Stomach (tissue), 4 donors: ENCODE measurements at regions not wholly inside any gene's neighbourhood (a gene's known extent, or its start where the extent isn't known, plus 50 kb on each side); places are given as distances from the start of the nearest gene placed in this dataset.

ENCODE experiments used
- CTCF ChIP-seq, 7 experiments: fragments of 450-650 bp in 4 of 7; fragments of 200-600 bp in 3 of 7; sonication (generic) in 3 of 7; IDR thresholded peaks; one replicate each; pipeline ENCODE4 v1.5.1; 2016 to 2019; ENCODE audit warnings: antibody characterized with exemption in 7 of 7, control low read depth in 2 of 7, mild to moderate bottlenecking in 1 of 7
- POLR2AphosphoS5 ChIP-seq, 3 donors: sonication (generic); formaldehyde crosslinking; IDR thresholded peaks; one replicate each; pipeline ENCODE4 v1.6.1; 2016; ENCODE audit warnings: antibody characterized with exemption in 3 of 3

DNA sequence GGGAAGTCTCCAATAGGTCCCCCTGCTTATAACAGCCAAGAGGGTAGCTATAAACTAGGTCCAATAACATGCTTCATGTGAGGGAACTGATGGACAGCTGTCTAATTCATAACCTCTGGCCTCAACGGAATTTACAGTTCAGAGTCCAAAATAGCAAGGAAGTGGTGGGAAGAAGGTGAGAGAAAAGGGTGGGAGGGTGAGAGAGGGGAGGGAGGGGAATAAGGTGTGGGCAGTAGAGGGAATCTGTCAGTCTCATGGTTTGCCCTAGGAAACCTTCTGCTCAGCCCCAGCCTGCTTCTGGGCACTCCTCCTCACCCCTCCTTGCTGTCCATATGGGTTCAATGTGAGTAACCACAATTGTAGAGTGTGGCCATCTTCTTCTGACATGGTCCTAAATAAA is 133.4 kb upstream of the ADO start:
- TF ChIP-seq CTCF (IDR thresholded peaks at IDR 0.05) (no peak), POLR2AphosphoS5 (IDR thresholded peaks at IDR 0.05) (no peak)
